OCI-LY7 (cell line): ENCODE measurements at regions not wholly inside any gene's neighbourhood (a gene's known extent, or its start where the extent isn't known, plus 50 kb on each side); places are given as distances from the start of the nearest gene placed in this dataset.

ENCODE experiments used
- BruUV-seq: library from RNA; stranded (reverse); fragments of 400-500 nt; replicated peaks from 2 replicates; lab custom pipeline; 2021; lab: Mats Ljungman, UMichigan
- CTCF ChIA-PET: fragments of 300-600 bp; sonication (Branson Sonifier 250); formaldehyde crosslinking; loops from one replicate; lab custom pipeline; 2022; ENCODE audit warnings: antibody characterized with exemption; ENCODE audit not compliant: unreplicated experiment; lab: Charles Lee
- POLR2A ChIA-PET: fragments of 300-600 bp; sonication (Branson Sonifier 250); formaldehyde crosslinking; loops from one replicate; lab custom pipeline; 2022; ENCODE audit warnings: antibody characterized with exemption; lab: Charles Lee
- DNase-seq: peaks from one replicate; pipeline ENCODE4 v3.0.0-alpha.2; 2015; ENCODE audit warnings: low spot score
- H2AFZ ChIP-seq: fragments of 200-600 bp; sonication (generic), shearing (Covaris generic); 2 replicates; pipeline ENCODE4 v1.6.1; 2014; ENCODE audit warnings: mild to moderate bottlenecking, antibody characterized with exemption, low read length, moderate library complexity
- H3K27ac ChIP-seq: fragments of 200-600 bp; sonication (generic); 2 replicates; pipeline ENCODE4 v1.5.1; 2014; ENCODE audit warnings: mixed run types, low read depth, mild to moderate bottlenecking, moderate library complexity, low read length, inconsistent platforms; ENCODE audit not compliant: poor library complexity, severe bottlenecking
- H3K36me3 ChIP-seq: fragments of 200-600 bp; sonication (generic); 2 replicates; pipeline ENCODE4 v1.6.1; 2014; ENCODE audit warnings: mild to moderate bottlenecking, antibody characterized with exemption, low read length, moderate library complexity, mixed read lengths; ENCODE audit not compliant: insufficient read depth
- H3K4me1 ChIP-seq: fragments of 200-600 bp; sonication (generic); 2 replicates; pipeline ENCODE4 v1.5.1; 2014; ENCODE audit warnings: mild to moderate bottlenecking, low read length; ENCODE audit not compliant: insufficient read depth, poor library complexity, severe bottlenecking
- H3K4me2 ChIP-seq: fragments of 200-600 bp; sonication (generic); 2 replicates; pipeline ENCODE4 v1.6.1; 2014; ENCODE audit warnings: mild to moderate bottlenecking, low read length
- H3K4me3 ChIP-seq: fragments of 200-600 bp; sonication (generic); 2 replicates; pipeline ENCODE4 v1.5.1; 2014; ENCODE audit warnings: mild to moderate bottlenecking, low read depth, low read length; ENCODE audit not compliant: poor library complexity, severe bottlenecking
- H3K79me2 ChIP-seq: fragments of 200-600 bp; sonication (generic); 2 replicates; pipeline ENCODE4 v1.6.1; 2016; ENCODE audit warnings: low read depth, mild to moderate bottlenecking, low read length, moderate library complexity, mixed read lengths; ENCODE audit not compliant: insufficient read depth
- H3K9me2 ChIP-seq: fragments of 200-600 bp; sonication (generic); 2 replicates; pipeline ENCODE4 v1.6.1; 2016; ENCODE audit warnings: mild to moderate bottlenecking, low read length, mixed read lengths; ENCODE audit not compliant: insufficient read depth
- H3K9me3 ChIP-seq: fragments of 200-600 bp; sonication (generic); 2 replicates; pipeline ENCODE4 v1.6.1; 2014; ENCODE audit warnings: mild to moderate bottlenecking, mixed run types, low read length, mixed read lengths
- H4K20me1 ChIP-seq: fragments of 200-600 bp; sonication (generic); 2 replicates; pipeline ENCODE4 v1.6.1; 2014; ENCODE audit warnings: mild to moderate bottlenecking, antibody characterized with exemption, low read length, moderate library complexity, mixed read lengths; ENCODE audit not compliant: insufficient read depth
- EZH2phosphoT487 ChIP-seq: fragments of 200-600 bp; sonication (generic); IDR thresholded peaks from 2 replicates; pipeline ENCODE4 v1.6.1; 2018; ENCODE audit warnings: low read depth, borderline replicate concordance, mild to moderate bottlenecking, mixed run types, antibody characterized with exemption, low read length, moderate library complexity, mixed read lengths
- intact Hi-C: fragments of 100-400 bp; cut with micrococcal nuclease; formaldehyde crosslinking; loops from one replicate; pipeline ENCODE4 v1.10.0; 2022; ENCODE audit not compliant: unreplicated experiment
- TF ChIP-seq, protein P1 (sequence below): fragments of 200-600 bp; sonication (generic); conservative IDR thresholded peaks from 2 replicates; pipeline ENCODE4 v1.5.1; 2014; ENCODE audit warnings: mild to moderate bottlenecking, antibody characterized with exemption, low read length, moderate library complexity, mixed read lengths

DNA sequence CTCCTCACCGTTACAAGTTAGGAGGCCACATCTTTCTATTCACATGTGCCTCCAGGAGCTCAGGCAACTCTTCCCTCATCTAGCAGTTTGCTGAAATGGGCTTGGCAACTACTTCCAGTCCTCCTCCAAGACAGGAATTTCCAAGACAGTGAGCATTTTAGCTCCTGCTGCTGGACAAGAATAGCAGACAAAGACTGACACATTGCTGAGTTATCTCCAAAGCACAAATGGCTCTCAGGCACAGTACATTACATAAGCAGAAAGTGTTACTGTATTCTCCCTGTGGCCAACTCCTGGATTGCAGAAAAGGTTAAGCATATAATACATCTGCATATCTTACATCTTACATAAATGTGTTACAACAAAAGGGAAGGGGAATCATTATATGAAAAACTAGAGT lies 83.2 kb upstream of the POU2AF2 start:
- H4K20me1 ChIP-seq: no peaks in the 10 kb centered on the region
- H3K9me3 ChIP-seq: no peaks in the 10 kb centered on the region
- no peak overlapping the region for H3K4me2 ChIP-seq
- no peak overlapping the region for H3K27ac ChIP-seq
- intact Hi-C loops: no loop called here
- ChIA-PET POLR2A (interaction anchor here (0.6 to 2.8 kb wide), 6 partner anchors 9 to 553 kb away, joined by 3 to 13 read pairs (median 6); no protein-coding TSS in a partner anchor), CTCF (no interaction called here)
- TF ChIP-seq, protein P1, sequence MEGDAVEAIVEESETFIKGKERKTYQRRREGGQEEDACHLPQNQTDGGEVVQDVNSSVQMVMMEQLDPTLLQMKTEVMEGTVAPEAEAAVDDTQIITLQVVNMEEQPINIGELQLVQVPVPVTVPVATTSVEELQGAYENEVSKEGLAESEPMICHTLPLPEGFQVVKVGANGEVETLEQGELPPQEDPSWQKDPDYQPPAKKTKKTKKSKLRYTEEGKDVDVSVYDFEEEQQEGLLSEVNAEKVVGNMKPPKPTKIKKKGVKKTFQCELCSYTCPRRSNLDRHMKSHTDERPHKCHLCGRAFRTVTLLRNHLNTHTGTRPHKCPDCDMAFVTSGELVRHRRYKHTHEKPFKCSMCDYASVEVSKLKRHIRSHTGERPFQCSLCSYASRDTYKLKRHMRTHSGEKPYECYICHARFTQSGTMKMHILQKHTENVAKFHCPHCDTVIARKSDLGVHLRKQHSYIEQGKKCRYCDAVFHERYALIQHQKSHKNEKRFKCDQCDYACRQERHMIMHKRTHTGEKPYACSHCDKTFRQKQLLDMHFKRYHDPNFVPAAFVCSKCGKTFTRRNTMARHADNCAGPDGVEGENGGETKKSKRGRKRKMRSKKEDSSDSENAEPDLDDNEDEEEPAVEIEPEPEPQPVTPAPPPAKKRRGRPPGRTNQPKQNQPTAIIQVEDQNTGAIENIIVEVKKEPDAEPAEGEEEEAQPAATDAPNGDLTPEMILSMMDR: no peak
- no peak for TF ChIP-seq EZH2phosphoT487
- H3K79me2 ChIP-seq: no peaks in the 10 kb centered on the region
- DNase-seq: no peak
- no peaks in the 10 kb centered on the region for H3K36me3 ChIP-seq
- no peaks in the 10 kb centered on the region for H3K4me1 ChIP-seq
- no peaks in the 10 kb centered on the region for H3K9me2 ChIP-seq
- H3K4me3 ChIP-seq: no peak overlapping the region
- H2AFZ ChIP-seq: peak overlapping the region; percentile 5
- BruUV-seq: no TSS peak

- Histone ChIP-seq H2AFZ (no peak overlapping the region), H3K4me1 (peaks cover 5% of the 10 kb centered on the region), H3K4me3 (no peak overlapping the region), H3K79me2 (no peaks in the 10 kb centered on the region), H3K36me3 (no peaks in the 10 kb centered on the region), H3K4me2 (no peak overlapping the region), H3K9me3 (no peaks in the 10 kb centered on the region), H4K20me1 (no peaks in the 10 kb centered on the region), H3K9me2 (no peaks in the 10 kb centered on the region), H3K27ac (no peak overlapping the region)
- no peak for TF ChIP-seq EZH2phosphoT487
- TF ChIP-seq, protein P1: no peak
- BruUV-seq: no TSS peak
- ChIA-PET POLR2A (interaction anchor here (0.7 to 2.1 kb wide), 6 partner anchors 9 to 165 kb away, joined by 3 to 7 read pairs (median 5); no protein-coding TSS in a partner anchor), CTCF (no interaction called here)
- intact Hi-C loops: loop anchor here (5.0 kb wide), 1 partner anchor 50 kb away; no protein-coding TSS in a partner anchor
- no peak for DNase-seq
Measured at GRCh38 chr11:111157571-111157970, 88.0 kb upstream of the POU2AF2 start.

DNA sequence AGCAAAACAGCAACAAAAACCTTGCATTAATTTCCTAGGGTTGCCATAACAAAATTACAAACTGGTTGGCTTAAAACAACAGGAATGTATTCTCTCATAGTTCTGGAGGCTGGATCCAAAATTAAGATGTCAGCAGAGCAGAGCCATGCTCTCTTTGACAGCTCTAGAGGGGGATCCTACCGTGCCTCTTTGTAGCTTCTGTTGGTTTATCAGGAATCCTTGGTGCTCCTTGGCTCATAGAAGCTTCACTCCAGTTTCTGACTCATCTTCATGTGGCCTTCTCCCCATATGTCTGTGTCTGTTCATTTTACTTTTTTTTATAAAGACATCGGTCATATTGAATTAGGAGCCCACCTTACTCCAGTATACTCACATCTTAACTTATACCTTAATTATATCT lies 90.5 kb upstream of the POU2AF2 start:
- BruUV-seq: no TSS peak
- CTCF ChIA-PET: no interaction called here
- Histone ChIP-seq H3K4me3 (no peak overlapping the region), H3K27ac (no peak overlapping the region), H3K4me2 (no peak overlapping the region), H3K9me3 (no peaks in the 10 kb centered on the region), H2AFZ (no peak overlapping the region), H3K4me1 (peaks cover 5% of the 10 kb centered on the region), H3K36me3 (no peaks in the 10 kb centered on the region), H3K79me2 (no peaks in the 10 kb centered on the region), H4K20me1 (no peaks in the 10 kb centered on the region), H3K9me2 (no peaks in the 10 kb centered on the region)
- no peak for DNase-seq
- intact Hi-C loops: loop anchor here (5.0 kb wide), 1 partner anchor 52 kb away; no protein-coding TSS in a partner anchor
- POLR2A ChIA-PET: interaction anchor here (0.7 to 2.0 kb wide), 3 partner anchors 14 to 184 kb away, joined by 3 to 5 read pairs (median 4); no protein-coding TSS in a partner anchor
- TF ChIP-seq, protein P1: no peak
- no peak for TF ChIP-seq EZH2phosphoT487
